A549 (cell line): ENCODE measurements at regions not wholly inside any gene's neighbourhood (a gene's known extent, or its start where the extent isn't known, plus 50 kb on each side); places are given as distances from the start of the nearest gene placed in this dataset.

Experiments used
- CHD2 ChIP-seq: fragments of 150-350 bp; IDR thresholded peaks from 2 replicates; pipeline ENCODE4 v1.6.1; 2014; ENCODE audit warnings: low read length; ENCODE audit not compliant: partially characterized antibody
- CHD4 ChIP-seq: fragments of 200-600 bp; sonication (generic); IDR thresholded peaks from 2 replicates; pipeline ENCODE4 v1.6.1; 2016; ENCODE audit warnings: antibody characterized with exemption, mild to moderate bottlenecking, borderline replicate concordance
- CTCF ChIP-seq: fragments of >200 bp; sonication (Bioruptor Twin); formaldehyde crosslinking; IDR thresholded peaks from 3 replicates; pipeline ENCODE4 v1.5.1; 2016
- JUN ChIP-seq, 2 experiments: fragments of >200 bp; sonication (Bioruptor Twin); formaldehyde crosslinking; IDR thresholded peaks; 2 replicates in 1 of 2; 3 replicates in 1 of 2; pipeline ENCODE4 v1.6.1; 2016 to 2017
- JUNB ChIP-seq: fragments of >200 bp; sonication (Bioruptor Twin); formaldehyde crosslinking; IDR thresholded peaks from 2 replicates; pipeline ENCODE4 v1.6.1; 2016
- KDM1A ChIP-seq: fragments of 200-600 bp; sonication (generic); IDR thresholded peaks from 2 replicates; pipeline ENCODE4 v1.6.1; 2016; ENCODE audit warnings: low read depth, mild to moderate bottlenecking
- KDM5A ChIP-seq: fragments of 200-600 bp; sonication (generic); IDR thresholded peaks from 2 replicates; pipeline ENCODE4 v1.6.1; 2016; ENCODE audit warnings: antibody characterized with exemption, mild to moderate bottlenecking
- MAZ ChIP-seq: fragments of 150-350 bp; IDR thresholded peaks from 2 replicates; pipeline ENCODE4 v1.6.1; 2014; ENCODE audit warnings: antibody characterized with exemption, low read depth, low read length, borderline replicate concordance
- POLR2A ChIP-seq: IDR thresholded peaks from 2 replicates; pipeline ENCODE4 v1.6.1; 2012; ENCODE audit warnings: mild to moderate bottlenecking, low read length
- REST ChIP-seq: fragments of 200-600 bp; sonication (generic); IDR thresholded peaks from 2 replicates; pipeline ENCODE4 v1.6.1; 2016; ENCODE audit warnings: antibody characterized with exemption, mild to moderate bottlenecking, moderate library complexity
- SMC3 ChIP-seq: fragments of >200 bp; sonication (Bioruptor Twin); formaldehyde crosslinking; IDR thresholded peaks from 3 replicates; pipeline ENCODE4 v1.6.1; 2018; ENCODE audit warnings: inconsistent platforms

GRCh38 chr14:86885280-86885679 is 1107.7 kb downstream of the GALC start:
- no peak for TF ChIP-seq POLR2A
- TF ChIP-seq CTCF: no peak
- no peak for TF ChIP-seq REST
- TF ChIP-seq MAZ: no peak
- TF ChIP-seq CHD2: no peak
- no peak for TF ChIP-seq SMC3
- TF ChIP-seq KDM5A: no peak
- no peak for TF ChIP-seq CHD4
- no peak for TF ChIP-seq JUNB
- no peak for TF ChIP-seq JUN (IDR thresholded peaks at IDR 0.05)
- TF ChIP-seq KDM1A: no peak
